GM18873 (cell line): ENCODE measurements at regions not wholly inside any gene's neighbourhood (a gene's known extent, or its start where the extent isn't known, plus 50 kb on each side); places are given as distances from the start of the nearest gene placed in this dataset.

Experiments
- ATAC-seq: cut with Tn5 transposase; IDR thresholded peaks from one replicate; pipeline ENCODE4 v1.9.1; 2021; ENCODE audit warnings: mild to moderate bottlenecking, moderate library complexity, moderate number of reproducible peaks; ENCODE audit not compliant: unreplicated experiment, low FRiP score

DNA sequence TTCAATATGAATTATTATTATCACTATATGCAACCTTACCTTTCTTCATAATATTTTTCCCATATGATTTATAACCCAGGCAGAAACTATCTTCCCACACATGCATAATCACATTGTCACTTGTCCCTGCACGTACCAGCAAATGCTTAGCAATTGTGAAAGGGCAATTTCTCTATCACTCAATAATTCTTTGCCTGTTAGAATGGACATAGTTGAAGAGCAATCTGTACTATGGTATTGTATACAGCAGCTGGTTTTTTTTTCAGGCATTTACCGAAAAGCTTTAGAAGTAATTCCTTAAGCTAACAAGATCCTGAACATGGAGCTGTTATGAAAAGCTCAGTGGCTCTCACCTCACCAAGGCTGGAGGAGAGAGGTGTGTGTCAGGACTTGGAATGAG, 999.5 kb downstream of the TUSC7 start:
- ATAC-seq = no peak

- no peak for ATAC-seq
Measured at GRCh38 chr3:117710501-117710900, 1000.9 kb downstream of the TUSC7 start.

GRCh38 chr3:117719316-117719926, 1009.8 kb downstream of the TUSC7 start:
- ATAC-seq = no peak

DNA sequence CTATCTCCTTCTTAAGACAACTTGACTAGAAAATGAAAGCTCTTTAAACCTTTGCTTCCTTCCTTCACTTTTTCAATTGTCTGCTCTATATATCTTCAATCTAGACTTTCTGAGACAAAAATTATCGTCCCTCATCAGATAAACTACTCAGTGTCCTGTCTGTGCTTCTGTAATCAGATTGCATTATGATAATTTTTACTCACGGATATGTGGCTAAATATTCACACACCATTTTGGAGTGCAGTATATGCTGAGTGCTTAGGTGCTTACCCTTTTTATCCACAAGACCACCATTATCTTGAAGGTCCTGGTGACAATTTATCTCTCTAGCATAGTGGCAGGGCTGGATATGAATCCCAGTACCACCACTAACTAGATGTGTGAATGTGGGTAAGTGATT, 1012.3 kb downstream of the TUSC7 start:
- no peak for ATAC-seq

DNA sequence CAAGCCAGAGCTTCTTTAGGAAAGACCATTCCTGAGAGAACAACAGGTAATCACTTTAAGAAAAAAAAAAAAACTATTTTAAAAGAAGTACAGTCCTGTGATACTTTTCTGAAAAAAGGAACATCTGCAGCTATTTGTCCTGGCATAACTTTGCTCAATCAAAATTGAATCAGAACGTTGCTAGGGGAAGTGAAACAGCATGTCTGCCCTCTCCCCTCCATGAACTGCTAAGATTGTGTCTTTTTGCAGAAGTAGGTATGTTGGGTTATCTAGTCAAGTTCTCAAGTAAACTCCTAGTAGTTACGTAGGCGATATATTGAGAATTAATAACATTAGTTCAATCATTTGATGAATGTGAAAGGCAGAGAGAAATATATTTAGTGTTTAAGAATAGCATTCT, 1013.3 kb downstream of the TUSC7 start:
- ATAC-seq = no peak

DNA sequence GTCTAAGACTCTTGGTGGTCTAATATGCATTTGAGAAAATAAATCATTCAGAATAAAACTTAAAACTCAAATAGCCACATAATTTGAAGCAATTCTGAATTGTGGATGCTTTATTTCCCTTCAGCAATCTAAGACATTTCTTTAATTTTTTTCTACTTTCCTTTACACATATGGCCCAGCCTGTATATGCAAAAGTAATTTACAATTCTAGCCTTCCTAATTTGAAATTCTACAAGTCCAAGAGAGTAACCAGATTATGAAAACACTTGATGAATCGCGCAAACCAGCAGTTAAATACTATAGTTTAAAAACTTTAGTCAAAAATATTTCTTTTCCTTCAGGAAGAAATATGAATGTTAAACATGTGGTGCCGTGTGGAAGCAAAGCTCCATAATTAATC, 1014.2 kb downstream of the TUSC7 start:
- ATAC-seq = no peak

GRCh38 chr3:117725314-117725713, 1015.7 kb downstream of the TUSC7 start:
- no peak for ATAC-seq

DNA sequence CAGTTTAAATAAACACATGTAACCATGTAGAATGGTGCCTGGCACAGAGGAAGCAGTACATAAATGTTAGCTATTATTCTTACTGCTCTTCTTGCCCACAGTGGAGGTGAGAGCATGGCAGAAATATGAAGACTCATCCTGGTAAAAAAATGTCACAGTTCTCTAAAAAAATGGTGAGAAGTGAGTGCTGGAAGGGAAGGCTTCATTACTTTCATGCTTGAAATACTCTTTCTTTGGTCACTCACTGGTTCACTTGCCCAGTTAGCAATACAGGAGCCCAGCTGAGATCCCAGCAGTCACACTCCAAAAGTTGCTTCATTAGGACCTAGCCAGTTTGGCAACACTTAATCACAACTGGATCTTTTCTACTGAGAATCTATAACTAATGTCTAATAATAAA, 1017.2 kb downstream of the TUSC7 start:
- no peak for ATAC-seq

DNA sequence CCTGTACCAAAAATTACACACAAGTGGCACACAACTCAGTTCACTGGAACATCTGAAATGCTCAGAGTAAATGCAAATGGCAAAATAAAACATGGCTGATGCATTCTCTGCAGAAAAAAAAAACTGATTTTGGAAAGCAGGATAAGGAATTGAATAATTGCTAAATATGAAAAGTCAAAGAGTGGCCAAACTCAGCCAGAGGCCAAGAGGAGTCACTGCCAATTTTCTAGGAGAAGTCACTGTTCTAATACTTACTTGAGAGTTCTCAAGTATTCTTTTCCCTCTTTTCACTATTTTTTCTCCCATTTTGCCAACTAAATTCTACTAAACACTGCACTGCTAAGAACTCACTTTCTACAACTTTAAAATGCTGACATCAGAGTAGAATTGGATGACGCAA, 1018.6 kb downstream of the TUSC7 start:
- ATAC-seq = no peak

- no peak for ATAC-seq
Measured at GRCh38 chr3:117734496-117734895, 1024.9 kb downstream of the TUSC7 start.

DNA sequence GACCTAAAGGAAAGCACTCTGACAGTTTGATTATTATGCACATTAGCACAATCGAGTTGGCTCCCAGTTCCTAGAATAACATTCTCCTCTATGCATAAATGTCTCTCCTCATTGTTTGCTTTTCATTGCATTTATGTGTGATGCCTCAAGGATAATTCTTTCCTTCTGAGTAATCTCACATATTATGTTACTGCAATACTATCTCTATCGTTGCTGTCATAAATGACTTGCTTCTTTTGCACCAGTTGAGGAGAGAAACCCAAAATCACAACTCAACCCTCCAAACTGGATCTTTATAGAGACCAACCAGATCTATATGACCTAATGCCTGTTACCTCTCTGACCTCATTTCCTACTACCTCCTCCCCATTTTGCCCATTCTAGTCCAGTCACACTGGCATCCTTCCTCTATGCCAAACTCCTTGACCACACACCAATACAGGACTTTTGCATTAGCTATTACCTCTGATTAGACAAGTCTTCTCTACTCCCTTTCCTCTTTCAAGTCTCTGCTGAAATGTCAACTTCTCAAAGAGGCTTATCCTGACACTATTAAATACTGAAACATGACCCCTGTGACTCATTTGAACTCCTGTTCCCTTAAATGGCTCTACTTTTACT, 1026.0 kb downstream of the TUSC7 start:
- no peak for ATAC-seq

- no peak for ATAC-seq
Measured at GRCh38 chr3:117736846-117737245, 1027.3 kb downstream of the TUSC7 start.

DNA sequence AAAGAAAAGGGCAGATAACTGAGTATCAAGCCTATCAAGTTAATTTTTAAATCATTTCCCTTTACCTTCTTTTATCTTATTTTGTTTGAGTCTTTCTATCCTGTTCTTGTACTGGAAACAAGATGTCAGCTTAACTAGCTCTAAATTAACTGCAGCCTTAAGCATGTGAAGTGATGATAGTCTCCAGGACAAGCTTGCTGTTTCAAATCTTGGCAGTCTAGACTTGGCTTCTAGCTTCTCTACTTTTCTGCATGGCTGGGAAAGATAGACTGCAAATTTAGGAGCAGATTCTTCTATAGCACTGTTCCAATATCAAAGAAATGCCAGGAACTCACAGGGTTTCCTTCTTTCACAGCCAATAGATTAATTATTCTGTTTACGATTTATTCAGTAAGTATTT, 1034.4 kb downstream of the TUSC7 start:
- ATAC-seq = no peak

GRCh38 chr3:117744935-117745334, 1035.4 kb downstream of the TUSC7 start:
- no peak for ATAC-seq

DNA sequence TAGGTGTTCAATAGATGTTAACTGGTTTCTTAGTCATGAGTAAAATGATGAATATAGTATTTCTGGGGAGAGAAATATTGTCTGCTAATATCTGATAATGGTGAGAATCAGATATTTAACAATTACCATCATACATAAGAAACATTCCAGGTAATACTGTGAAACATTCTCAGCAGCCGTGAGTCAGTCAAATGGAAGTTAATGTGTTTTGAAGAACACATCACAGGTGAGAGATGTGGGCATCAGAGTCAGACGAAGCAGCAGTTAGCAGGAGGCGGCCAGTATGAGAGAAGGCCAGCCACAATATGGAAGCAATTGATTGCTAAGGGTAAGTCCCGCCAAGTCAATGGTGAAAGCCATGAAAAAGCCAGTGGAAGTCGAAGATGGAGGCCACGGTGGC, 1035.9 kb downstream of the TUSC7 start:
- ATAC-seq = no peak

- no peak for ATAC-seq
Measured at GRCh38 chr3:117746066-117746465, 1036.5 kb downstream of the TUSC7 start.

DNA sequence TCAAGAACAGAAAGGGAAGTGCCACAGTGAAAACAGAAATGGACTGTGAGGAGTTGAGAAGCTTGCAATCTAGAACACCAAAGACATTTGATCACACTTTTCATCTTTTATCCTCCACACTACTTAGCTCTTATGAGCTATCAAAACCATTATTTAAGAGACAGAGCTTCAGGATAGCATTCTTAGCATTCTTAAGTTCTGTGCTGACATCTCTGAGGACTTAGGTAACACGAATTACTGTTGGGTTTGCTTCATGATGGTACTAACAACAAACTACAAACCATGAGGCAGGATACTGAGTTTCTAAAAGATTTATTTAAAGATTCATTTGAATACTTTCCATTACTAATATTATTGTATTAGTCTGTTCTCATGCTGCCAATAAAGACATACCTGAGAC, 1038.6 kb downstream of the TUSC7 start:
- no peak for ATAC-seq

- ATAC-seq = no peak
Measured at GRCh38 chr3:117750674-117751269, 1041.2 kb downstream of the TUSC7 start.

DNA sequence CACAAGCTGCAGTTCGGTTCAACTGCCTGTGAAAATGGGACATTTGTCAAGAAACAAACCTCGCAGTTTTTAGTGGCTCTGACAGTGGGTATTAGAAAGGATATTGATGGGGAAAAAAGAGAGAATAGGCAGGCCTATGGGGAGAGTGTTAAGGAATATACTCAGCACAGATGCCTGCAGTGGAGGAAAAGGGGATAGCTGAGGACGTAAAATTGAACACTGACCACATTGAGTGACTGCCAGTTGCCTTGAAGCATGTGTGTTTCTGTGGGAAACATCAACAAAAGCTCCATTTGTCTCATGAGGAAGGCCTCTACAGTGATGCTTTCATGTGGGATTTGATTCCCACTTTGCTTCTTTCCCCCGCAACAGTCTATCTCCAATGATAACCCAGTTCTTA, 1042.1 kb downstream of the TUSC7 start:
- ATAC-seq = no peak

- no peak for ATAC-seq
Measured at GRCh38 chr3:117752984-117753717, 1043.6 kb downstream of the TUSC7 start.

GRCh38 chr3:117754058-117754457, 1044.5 kb downstream of the TUSC7 start:
- no peak for ATAC-seq

DNA sequence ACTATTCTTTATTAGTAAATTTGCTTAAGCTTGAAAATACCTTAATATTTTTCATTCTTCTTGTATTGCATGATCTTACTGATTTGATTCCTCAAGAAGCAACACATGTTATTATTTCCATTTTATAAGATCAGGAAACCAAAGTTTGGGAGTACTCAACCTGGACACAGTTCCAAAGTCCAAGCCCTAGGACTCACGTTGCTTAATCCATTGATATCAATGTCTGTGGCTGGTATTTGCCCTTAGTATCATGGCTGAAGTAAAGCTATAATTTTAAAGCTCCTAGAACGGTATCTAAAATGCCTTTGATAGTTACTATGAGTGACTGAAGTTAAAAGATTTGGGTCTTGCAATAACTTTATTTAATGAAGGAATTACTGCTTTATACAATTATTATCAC, 1045.3 kb downstream of the TUSC7 start:
- no peak for ATAC-seq
